Loucy (cell line): ENCODE measurements at regions not wholly inside any gene's neighbourhood (a gene's known extent, or its start where the extent isn't known, plus 50 kb on each side); places are given as distances from the start of the nearest gene placed in this dataset.

Experiments
- H2AFZ ChIP-seq: fragments of 200-600 bp; sonication (generic); 2 replicates; pipeline ENCODE4 v1.6.0; 2016; ENCODE audit warnings: antibody characterized with exemption, mild to moderate bottlenecking, low read length, moderate library complexity
- H3F3A ChIP-seq: fragments of 200-600 bp; 2 replicates; pipeline ENCODE4 v1.6.0; 2016; ENCODE audit warnings: antibody characterized with exemption, low read depth, mild to moderate bottlenecking
- H3K27me3 ChIP-seq: fragments of 200-600 bp; sonication (generic); 2 replicates; pipeline ENCODE4 v1.6.1; 2014; ENCODE audit warnings: low read length, mild to moderate bottlenecking; ENCODE audit not compliant: insufficient read depth, poor library complexity, severe bottlenecking
- H3K36me3 ChIP-seq: fragments of 200-600 bp; sonication (generic); 2 replicates; pipeline ENCODE4 v1.6.1; 2016; ENCODE audit warnings: low read length; ENCODE audit not compliant: insufficient read depth
- H3K4me1 ChIP-seq: fragments of 200-600 bp; sonication (generic); 2 replicates; pipeline ENCODE4 v1.5.1; 2014; ENCODE audit warnings: low read length, mild to moderate bottlenecking; ENCODE audit not compliant: insufficient read depth, poor library complexity, severe bottlenecking
- H3K4me2 ChIP-seq: fragments of 200-600 bp; sonication (generic); 2 replicates; pipeline ENCODE4 v1.6.0; 2014; ENCODE audit warnings: antibody characterized with exemption, low read length, low read depth, mild to moderate bottlenecking; ENCODE audit not compliant: poor library complexity, severe bottlenecking
- H3K4me3 ChIP-seq: fragments of 200-600 bp; sonication (generic); 2 replicates; pipeline ENCODE4 v1.5.1; 2014; ENCODE audit warnings: low read length, mild to moderate bottlenecking, mixed read lengths; ENCODE audit not compliant: poor library complexity, severe bottlenecking
- H3K79me2 ChIP-seq: fragments of 200-600 bp; sonication (generic); 2 replicates; pipeline ENCODE4 v1.6.1; 2014; ENCODE audit warnings: low read length; ENCODE audit not compliant: insufficient read depth
- H3K9ac ChIP-seq: fragments of 200-600 bp; sonication (generic); 2 replicates; pipeline ENCODE4 v1.6.0; 2014; ENCODE audit warnings: mild to moderate bottlenecking, low read depth, low read length, moderate library complexity; ENCODE audit not compliant: poor library complexity, severe bottlenecking
- H3K9me2 ChIP-seq: fragments of 200-600 bp; sonication (generic); replicated peaks from 2 replicates; pipeline ENCODE4 v1.6.1; 2016; ENCODE audit warnings: low read depth, low read length, mixed read lengths
- H3K9me3 ChIP-seq: fragments of 200-600 bp; sonication (generic); 2 replicates; pipeline ENCODE4 v1.6.1; 2014; ENCODE audit warnings: mild to moderate bottlenecking, antibody characterized with exemption, low read length, low read depth; ENCODE audit not compliant: insufficient read depth
- H4K20me1 ChIP-seq: fragments of 200-600 bp; sonication (generic); 2 replicates; pipeline ENCODE4 v1.6.0; 2014; ENCODE audit warnings: antibody characterized with exemption, low read length, mild to moderate bottlenecking; ENCODE audit not compliant: insufficient read depth, poor library complexity, severe bottlenecking
- CTCF ChIP-seq: fragments of 200-600 bp; sonication (generic); conservative IDR thresholded peaks from 2 replicates; pipeline ENCODE4 v1.5.1; 2014; ENCODE audit warnings: mild to moderate bottlenecking, antibody characterized with exemption, low read length
- EZH2phosphoT487 ChIP-seq: fragments of 200-600 bp; IDR thresholded peaks from 2 replicates; pipeline ENCODE4 v1.6.1; 2018; ENCODE audit warnings: antibody characterized with exemption, mild to moderate bottlenecking, moderate library complexity, borderline replicate concordance

- H3F3A ChIP-seq, result no peaks in the 10 kb centered on the region
- no peaks in the 10 kb centered on the region for H3K79me2 ChIP-seq
- H3K9me3 ChIP-seq, result no peaks in the 10 kb centered on the region
- no peak overlapping the region for H2AFZ ChIP-seq
- no peaks in the 10 kb centered on the region for H3K4me1 ChIP-seq
- TF ChIP-seq EZH2phosphoT487, result no peak
- no peaks in the 10 kb centered on the region for H4K20me1 ChIP-seq
- H3K4me2 ChIP-seq, result no peak overlapping the region
- no peaks in the 10 kb centered on the region for H3K27me3 ChIP-seq
- no peaks in the 10 kb centered on the region for H3K9me2 ChIP-seq
- H3K36me3 ChIP-seq, result no peaks in the 10 kb centered on the region
- H3K4me3 ChIP-seq, result no peak overlapping the region
- no peak overlapping the region for H3K9ac ChIP-seq
Measured at GRCh38 chr21:34268493-34268892, 95.3 kb upstream of the KCNE2 start.

DNA sequence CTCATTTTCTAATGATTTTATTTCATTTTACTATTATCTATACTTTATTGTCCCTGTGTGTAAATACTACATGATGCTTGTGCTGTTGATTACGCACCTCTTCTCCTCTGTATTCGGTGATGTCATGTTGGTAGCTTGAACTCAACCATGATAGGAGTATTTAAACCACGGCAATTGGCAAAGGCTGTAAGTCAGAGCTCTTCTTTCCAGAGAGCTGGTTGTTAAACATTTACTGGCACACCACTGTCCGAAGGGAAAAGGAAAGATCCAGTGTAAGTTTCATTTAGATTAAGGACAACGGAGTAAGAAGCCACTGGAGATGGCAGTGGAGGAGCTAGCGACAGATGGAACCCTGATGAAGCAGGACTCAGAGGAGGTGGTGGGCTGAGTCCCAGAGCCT, 93.4 kb upstream of the KCNE2 start:
- Histone ChIP-seq H3K27me3 (no peaks in the 10 kb centered on the region), H3F3A (no peaks in the 10 kb centered on the region), H3K9ac (no peak overlapping the region), H4K20me1 (no peaks in the 10 kb centered on the region), H3K9me3 (no peaks in the 10 kb centered on the region), H3K79me2 (no peaks in the 10 kb centered on the region), H3K36me3 (no peaks in the 10 kb centered on the region), H3K4me3 (no peak overlapping the region), H3K4me1 (no peaks in the 10 kb centered on the region), H3K9me2 (no peaks in the 10 kb centered on the region), H3K4me2 (no peak overlapping the region), H2AFZ (no peak overlapping the region)
- no peak for TF ChIP-seq EZH2phosphoT487
- TF ChIP-seq CTCF, result no peak

- Histone ChIP-seq H3K9me3 (no peaks in the 10 kb centered on the region), H3K4me2 (no peak overlapping the region), H2AFZ (no peak overlapping the region), H3K9ac (no peak overlapping the region), H3K9me2 (no peaks in the 10 kb centered on the region), H3K79me2 (no peaks in the 10 kb centered on the region), H3K4me3 (no peak overlapping the region), H4K20me1 (no peaks in the 10 kb centered on the region), H3F3A (no peaks in the 10 kb centered on the region), H3K27me3 (no peaks in the 10 kb centered on the region), H3K4me1 (no peaks in the 10 kb centered on the region), H3K36me3 (no peaks in the 10 kb centered on the region)
- TF ChIP-seq EZH2phosphoT487 (no peak), CTCF (no peak)
Measured at GRCh38 chr21:34271189-34271851, 92.5 kb upstream of the KCNE2 start.

DNA sequence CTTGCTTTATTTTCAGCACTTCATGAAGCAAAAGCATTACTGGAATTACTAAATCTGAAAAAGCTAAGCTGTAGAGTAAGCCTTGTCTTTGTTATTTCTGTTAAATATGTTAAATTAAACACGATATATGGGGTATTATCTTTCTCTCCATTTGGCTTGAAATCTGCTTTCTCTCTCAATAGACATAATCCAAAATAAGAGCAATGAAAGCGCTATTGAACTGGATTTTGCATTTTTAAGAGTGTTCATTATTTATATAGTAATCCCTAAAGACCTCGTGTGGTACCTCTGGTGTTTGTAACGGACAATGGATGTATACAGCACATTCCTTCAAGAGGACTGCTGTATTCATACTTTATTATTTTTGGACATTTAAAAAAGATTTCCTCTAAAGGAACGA, 91.5 kb upstream of the KCNE2 start:
- Histone ChIP-seq H3K27me3 (no peaks in the 10 kb centered on the region), H2AFZ (no peak overlapping the region), H3K9me2 (no peaks in the 10 kb centered on the region), H3K9me3 (no peaks in the 10 kb centered on the region), H4K20me1 (no peaks in the 10 kb centered on the region), H3K4me2 (no peak overlapping the region), H3K9ac (no peak overlapping the region), H3K79me2 (no peaks in the 10 kb centered on the region), H3K4me3 (no peak overlapping the region), H3K36me3 (no peaks in the 10 kb centered on the region), H3F3A (no peaks in the 10 kb centered on the region), H3K4me1 (no peaks in the 10 kb centered on the region)
- TF ChIP-seq EZH2phosphoT487, result no peak
- TF ChIP-seq CTCF, result no peak
